LNCaP clone FGC (cell line): ENCODE measurements at regions not wholly inside any gene's neighbourhood (a gene's known extent, or its start where the extent isn't known, plus 50 kb on each side); places are given as distances from the start of the nearest gene placed in this dataset.

Source experiments
- DNase-seq: peaks from one replicate; pipeline ENCODE4 v3.0.0-alpha.2; 2011; ENCODE audit warnings: low read depth
- H3K4me3 ChIP-seq: 2 replicates; pipeline ENCODE4 v1.5.1; 2011; ENCODE audit warnings: mild to moderate bottlenecking, low read depth, low read length, control low read depth
- TF ChIP-seq, protein P1 (sequence below): IDR thresholded peaks from 2 replicates; pipeline ENCODE4 v1.5.1; 2012; ENCODE audit warnings: mild to moderate bottlenecking; ENCODE audit not compliant: control insufficient read depth, insufficient read depth; ENCODE audit errors: extremely low read depth

DNA sequence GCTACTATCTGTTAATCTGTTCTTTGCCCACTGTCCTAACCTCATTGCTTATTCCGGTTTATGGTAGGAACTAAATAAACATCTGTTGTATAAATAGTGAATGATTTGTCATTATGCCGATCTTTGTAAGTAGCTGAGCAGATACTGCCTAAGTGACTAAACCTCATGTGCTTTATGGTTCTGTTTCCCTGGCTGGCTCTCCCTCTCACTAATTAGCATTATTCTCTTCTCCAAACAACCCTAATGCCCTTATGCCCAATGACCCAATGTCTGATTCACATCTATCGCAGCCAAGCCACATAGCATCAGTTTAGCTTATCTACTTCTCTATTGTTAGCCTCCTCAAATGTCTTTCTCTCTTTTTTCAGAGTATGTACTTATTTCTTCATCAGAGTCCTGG is 462.3 kb upstream of the POT1 start:
- TF ChIP-seq, protein P1, sequence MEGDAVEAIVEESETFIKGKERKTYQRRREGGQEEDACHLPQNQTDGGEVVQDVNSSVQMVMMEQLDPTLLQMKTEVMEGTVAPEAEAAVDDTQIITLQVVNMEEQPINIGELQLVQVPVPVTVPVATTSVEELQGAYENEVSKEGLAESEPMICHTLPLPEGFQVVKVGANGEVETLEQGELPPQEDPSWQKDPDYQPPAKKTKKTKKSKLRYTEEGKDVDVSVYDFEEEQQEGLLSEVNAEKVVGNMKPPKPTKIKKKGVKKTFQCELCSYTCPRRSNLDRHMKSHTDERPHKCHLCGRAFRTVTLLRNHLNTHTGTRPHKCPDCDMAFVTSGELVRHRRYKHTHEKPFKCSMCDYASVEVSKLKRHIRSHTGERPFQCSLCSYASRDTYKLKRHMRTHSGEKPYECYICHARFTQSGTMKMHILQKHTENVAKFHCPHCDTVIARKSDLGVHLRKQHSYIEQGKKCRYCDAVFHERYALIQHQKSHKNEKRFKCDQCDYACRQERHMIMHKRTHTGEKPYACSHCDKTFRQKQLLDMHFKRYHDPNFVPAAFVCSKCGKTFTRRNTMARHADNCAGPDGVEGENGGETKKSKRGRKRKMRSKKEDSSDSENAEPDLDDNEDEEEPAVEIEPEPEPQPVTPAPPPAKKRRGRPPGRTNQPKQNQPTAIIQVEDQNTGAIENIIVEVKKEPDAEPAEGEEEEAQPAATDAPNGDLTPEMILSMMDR, result no peak
- peak; percentile 63 for DNase-seq
- H3K4me3 ChIP-seq, result no peak overlapping the region

DNA sequence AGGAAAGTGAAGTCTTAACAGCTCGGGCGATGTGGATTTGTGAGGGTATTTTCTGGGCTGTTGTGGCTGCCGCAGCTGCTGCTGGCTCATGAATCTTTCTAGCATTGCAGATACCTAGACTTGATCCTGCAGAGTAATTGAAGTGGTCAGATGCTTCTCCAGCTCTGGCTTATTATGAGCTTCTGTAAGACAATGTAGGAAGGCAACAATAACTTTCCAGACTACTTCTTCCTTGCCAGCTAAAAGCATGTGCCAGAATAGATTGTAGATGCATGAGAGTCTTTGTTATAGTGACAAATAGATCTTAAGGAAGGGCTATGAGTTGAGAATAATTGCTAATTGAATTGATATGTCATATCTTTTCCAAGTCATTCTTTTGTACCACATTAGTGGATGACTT is 461.4 kb upstream of the POT1 start:
- DNase-seq, result no peak
- TF ChIP-seq, protein P1, result no peak
- H3K4me3 ChIP-seq, result no peak overlapping the region

DNA sequence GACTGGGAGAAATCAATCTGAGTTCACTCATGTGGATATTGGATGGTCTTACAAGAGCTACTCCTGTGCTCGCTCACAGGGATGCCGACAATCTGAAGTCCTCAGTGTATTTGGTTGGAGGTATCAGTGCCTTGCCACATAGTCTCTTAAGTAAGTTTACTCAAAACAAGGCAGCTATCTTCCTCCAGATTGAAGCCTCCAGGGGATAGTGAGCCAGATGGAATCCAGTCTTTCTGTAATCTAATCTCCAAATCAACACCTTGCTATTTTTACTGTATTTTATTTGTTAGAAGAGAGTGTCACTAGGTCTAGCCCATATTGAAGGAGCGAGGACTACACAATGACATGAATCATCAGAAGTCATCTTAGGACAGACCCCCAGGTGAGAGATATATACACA is 456.6 kb upstream of the POT1 start:
- no peak overlapping the region for H3K4me3 ChIP-seq
- TF ChIP-seq, protein P1, result no peak
- DNase-seq, result no peak

- DNase-seq, result no peak
- TF ChIP-seq, protein P1, result 0 out of 2 replicates have a peak, but pooled peaks have one; percentile 8
- H3K4me3 ChIP-seq, result no peak overlapping the region
Observed at GRCh38 chr7:125383324-125383723, 453.7 kb upstream of the POT1 start.

DNA sequence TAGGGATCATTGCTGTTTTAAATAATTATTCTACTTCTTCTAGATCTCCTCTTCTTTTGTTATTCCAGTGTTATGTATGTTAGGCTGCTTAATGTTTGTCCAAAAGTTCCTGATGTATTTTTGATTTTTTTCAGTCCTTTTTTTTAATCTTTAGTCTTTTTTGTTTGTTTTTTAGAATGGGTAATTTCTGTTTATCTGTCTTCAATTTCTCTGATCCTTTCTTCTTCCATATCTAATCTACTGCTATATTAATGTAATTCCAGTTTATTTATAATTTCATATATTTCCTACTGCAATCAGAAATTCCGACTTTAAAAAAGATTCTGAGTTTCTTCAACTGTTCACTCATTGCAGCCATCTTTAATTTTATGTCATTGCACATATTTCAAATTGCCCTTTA is 452.8 kb upstream of the POT1 start:
- no peak overlapping the region for H3K4me3 ChIP-seq
- TF ChIP-seq, protein P1, result no peak
- no peak for DNase-seq

DNA sequence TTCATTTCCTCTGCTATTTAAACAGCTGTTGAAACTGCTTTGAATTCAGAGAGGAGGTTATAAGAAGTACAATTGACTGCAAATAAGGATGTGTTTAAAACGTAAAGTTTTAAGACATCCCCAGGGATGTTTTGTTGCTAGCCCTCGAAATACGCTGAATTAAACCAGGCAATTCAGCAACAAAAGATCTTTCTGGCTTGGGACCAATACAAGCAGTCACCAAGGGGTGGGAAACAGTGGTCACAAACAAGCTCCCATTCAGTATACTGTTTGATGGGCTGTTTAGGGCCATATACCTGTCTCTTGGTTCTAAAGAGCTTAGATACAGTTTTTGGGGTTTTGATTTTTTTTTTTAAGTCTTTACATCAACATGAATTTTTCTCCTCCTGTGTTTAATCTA is 446.3 kb upstream of the POT1 start:
- TF ChIP-seq, protein P1, result no peak
- H3K4me3 ChIP-seq, result no peak overlapping the region
- DNase-seq, result no peak

- H3K4me3 ChIP-seq, result no peak overlapping the region
- TF ChIP-seq, protein P1, result no peak
Observed at GRCh38 chr7:125370502-125370901, 440.9 kb upstream of the POT1 start.

More at GRCh38 chr7:125370502-125370901, 440.9 kb upstream of the POT1 start:
- DNase-seq, result no peak
